ENCODE measurements at regions not wholly inside any gene's neighbourhood (a gene's known extent, or its start where the extent isn't known, plus 50 kb on each side); places are given as distances from the start of the nearest gene placed in this dataset.

GRCh38 chr20:17833036-17833674, 133.4 kb downstream of the BANF2 start:
- no peak for DNase-seq (ENCODE audit: low spot score in 2 of 2)
- no peak for ATAC-seq (replicated peaks; ENCODE audit: extremely low read depth, poor library complexity, severe bottlenecking)
- no peak overlapping the region for H3K27ac Mint-ChIP-seq (ENCODE audit: low read depth)
- H3K36me3 Mint-ChIP-seq (ENCODE audit: insufficient read depth) = no peaks in the 10 kb centered on the region
- H3K4me1 Mint-ChIP-seq = no peaks in the 10 kb centered on the region
- no peaks in the 10 kb centered on the region for H3K27me3 Mint-ChIP-seq
- H3K9me3 Mint-ChIP-seq = no peaks in the 10 kb centered on the region
- no peak overlapping the region for H3K4me3 Mint-ChIP-seq

- no peak overlapping the region for H3K4me3 Mint-ChIP-seq
- H3K36me3 Mint-ChIP-seq (ENCODE audit: insufficient read depth) = no peaks in the 10 kb centered on the region
- no peak for DNase-seq (ENCODE audit: low spot score in 2 of 2)
- H3K27me3 Mint-ChIP-seq = no peaks in the 10 kb centered on the region
- H3K9me3 Mint-ChIP-seq = no peaks in the 10 kb centered on the region
- ATAC-seq (replicated peaks; ENCODE audit: extremely low read depth, poor library complexity, severe bottlenecking) = no peak
- H3K4me1 Mint-ChIP-seq = no peaks in the 10 kb centered on the region
- no peak overlapping the region for H3K27ac Mint-ChIP-seq (ENCODE audit: low read depth)
These were observed 132.6 kb downstream of the BANF2 start for GRCh38 chr20:17832236-17832915.

GRCh38 chr20:17828598-17829144, 128.9 kb downstream of the BANF2 start:
- Mint-ChIP-seq H3K27me3 (no peaks in the 10 kb centered on the region), H3K9me3 (no peaks in the 10 kb centered on the region), H3K4me1 (no peaks in the 10 kb centered on the region), H3K4me3 (no peak overlapping the region), H3K36me3 (ENCODE audit: insufficient read depth) (no peaks in the 10 kb centered on the region), H3K27ac (ENCODE audit: low read depth) (no peak overlapping the region)
- DNase-seq (ENCODE audit: low spot score in 2 of 2) (no peak), ATAC-seq (replicated peaks; ENCODE audit: extremely low read depth, poor library complexity, severe bottlenecking) (no peak)

DNA sequence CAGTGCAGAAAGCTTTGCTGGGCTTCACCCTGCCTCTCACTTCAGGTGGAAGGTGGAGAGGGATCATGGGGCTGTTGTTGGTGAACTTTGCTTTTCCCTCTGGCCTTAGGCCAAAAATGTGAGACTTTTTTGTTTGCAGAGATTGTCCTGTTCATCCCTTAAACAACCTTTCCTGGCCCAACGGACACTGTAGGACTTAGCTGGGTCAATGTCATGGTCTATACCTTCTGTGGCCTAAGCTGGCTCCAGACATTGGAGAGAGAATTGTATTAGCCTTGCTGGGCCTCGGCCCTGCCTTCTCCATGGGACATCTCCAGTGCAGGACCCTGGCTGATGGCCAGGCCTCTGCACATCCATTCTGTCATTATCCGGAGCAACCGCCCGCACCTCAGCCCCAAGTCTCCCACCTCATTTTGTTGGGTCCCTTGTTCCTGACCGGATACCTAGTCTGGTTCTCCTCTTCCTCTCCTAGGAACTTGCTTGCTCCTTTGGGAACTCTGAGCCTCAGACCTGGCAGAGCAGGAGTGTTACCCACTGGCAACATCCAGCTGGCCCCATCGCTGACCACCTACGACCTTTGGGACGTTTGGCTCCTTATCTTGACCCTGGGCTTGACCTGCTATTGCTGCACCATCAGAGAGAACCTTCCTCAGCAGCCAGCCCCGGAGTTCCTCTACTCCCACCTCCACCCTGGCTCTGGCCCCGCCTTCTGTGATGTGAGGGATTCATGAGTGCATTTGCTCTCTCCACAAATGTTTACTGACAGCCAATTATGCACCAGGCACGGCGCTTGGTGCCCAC, 128.2 kb downstream of the BANF2 start:
- Mint-ChIP-seq H3K4me1 (no peaks in the 10 kb centered on the region), H3K27ac (ENCODE audit: low read depth) (no peak overlapping the region), H3K4me3 (no peak overlapping the region), H3K36me3 (ENCODE audit: insufficient read depth) (no peaks in the 10 kb centered on the region), H3K27me3 (no peaks in the 10 kb centered on the region), H3K9me3 (no peaks in the 10 kb centered on the region)
- DNase-seq (ENCODE audit: low spot score in 2 of 2) = no peak
- no peak for ATAC-seq (replicated peaks; ENCODE audit: extremely low read depth, poor library complexity, severe bottlenecking)

- Mint-ChIP-seq H3K36me3 (ENCODE audit: insufficient read depth) (no peaks in the 10 kb centered on the region), H3K4me1 (no peaks in the 10 kb centered on the region), H3K9me3 (no peaks in the 10 kb centered on the region), H3K27ac (ENCODE audit: low read depth) (no peak overlapping the region), H3K4me3 (no peak overlapping the region), H3K27me3 (no peaks in the 10 kb centered on the region)
- no peak for ATAC-seq (replicated peaks; ENCODE audit: extremely low read depth, poor library complexity, severe bottlenecking)
- no peak for DNase-seq (ENCODE audit: low spot score in 2 of 2)
These were observed 127.3 kb downstream of the BANF2 start for GRCh38 chr20:17827079-17827478.

DNA sequence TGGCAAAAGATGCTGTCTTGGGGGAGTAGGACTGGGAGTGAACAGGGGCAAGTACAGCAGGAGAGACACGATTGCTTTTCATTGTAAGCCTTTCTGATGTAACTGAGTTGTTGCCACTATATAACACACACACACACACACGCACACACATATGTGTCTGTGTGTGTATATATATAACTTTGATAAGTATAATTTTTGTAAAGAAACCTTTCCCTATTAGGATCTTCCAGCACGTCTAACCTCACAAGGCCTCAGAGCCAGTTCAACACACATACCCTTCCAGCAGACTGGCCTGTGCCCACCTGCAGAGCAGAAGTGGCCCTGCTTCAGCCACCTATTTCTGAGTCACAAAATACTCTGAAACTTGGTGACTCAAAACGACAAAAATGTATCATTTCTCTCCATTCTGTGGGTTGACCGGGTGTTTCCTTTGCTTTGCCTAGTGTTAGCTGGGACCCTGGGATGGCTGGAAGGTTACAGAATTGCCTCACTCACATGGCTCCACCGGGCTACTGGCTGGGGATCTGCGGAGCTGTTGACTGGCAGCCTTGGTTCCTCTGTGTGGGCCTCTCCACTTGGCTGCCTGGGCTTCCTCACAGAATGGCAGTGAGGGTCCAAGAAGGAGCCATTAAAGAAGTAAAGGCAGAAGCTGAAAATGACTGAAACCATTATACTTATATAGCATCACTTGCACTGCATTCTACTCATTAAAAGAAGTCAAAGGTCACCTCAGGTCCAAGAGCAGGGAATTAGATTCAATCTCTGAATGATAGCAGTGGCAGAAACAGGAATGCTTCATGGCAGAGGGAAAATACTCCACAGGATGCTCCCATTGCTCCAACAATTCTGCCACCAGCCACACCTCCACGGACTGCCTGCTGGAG, 126.4 kb downstream of the BANF2 start:
- Mint-ChIP-seq H3K4me3 (no peak overlapping the region), H3K4me1 (no peaks in the 10 kb centered on the region), H3K36me3 (ENCODE audit: insufficient read depth) (no peaks in the 10 kb centered on the region), H3K27me3 (no peaks in the 10 kb centered on the region), H3K9me3 (no peaks in the 10 kb centered on the region), H3K27ac (ENCODE audit: low read depth) (no peak overlapping the region)
- DNase-seq (ENCODE audit: low spot score in 2 of 2) (no peak), ATAC-seq (replicated peaks; ENCODE audit: extremely low read depth, poor library complexity, severe bottlenecking) (no peak)

DNA sequence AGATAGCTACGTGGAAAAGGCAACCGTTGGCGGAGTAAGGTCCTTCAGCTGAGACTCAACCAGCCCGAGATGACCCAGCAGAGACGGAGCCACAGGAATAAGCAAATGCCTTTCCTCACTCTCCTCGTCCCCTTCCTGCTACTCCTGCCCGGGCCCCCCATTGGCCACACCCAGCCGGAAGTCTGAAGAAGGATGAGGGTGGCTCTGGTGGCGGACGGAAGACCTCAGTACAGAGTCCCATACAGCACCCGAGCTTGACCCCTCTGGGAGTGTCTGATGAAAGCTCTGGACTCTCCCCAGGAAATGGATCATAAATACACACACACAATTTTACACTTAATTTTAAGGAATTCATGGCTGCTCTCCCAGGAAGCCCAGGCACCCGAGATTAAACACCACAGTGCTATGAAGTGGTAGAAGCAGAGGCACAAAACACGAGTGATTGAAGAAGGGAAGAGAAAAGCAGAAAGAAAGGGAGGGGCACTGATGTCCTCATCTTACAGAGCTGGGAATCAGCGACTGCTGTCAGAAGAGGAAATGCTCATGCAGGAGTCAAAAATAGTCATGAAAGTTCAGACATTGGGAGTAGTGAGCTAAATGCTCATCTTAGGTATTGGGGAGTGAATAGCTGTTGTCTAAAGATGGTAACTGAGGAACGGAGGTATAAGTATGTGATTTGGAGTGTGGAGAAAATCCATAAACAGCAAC, 125.6 kb downstream of the BANF2 start:
- no peak overlapping the region for H3K27ac Mint-ChIP-seq (ENCODE audit: low read depth)
- H3K36me3 Mint-ChIP-seq (ENCODE audit: insufficient read depth) = no peaks in the 10 kb centered on the region
- no peaks in the 10 kb centered on the region for H3K4me1 Mint-ChIP-seq
- no peaks in the 10 kb centered on the region for H3K9me3 Mint-ChIP-seq
- ATAC-seq (replicated peaks; ENCODE audit: extremely low read depth, poor library complexity, severe bottlenecking) (no peak), DNase-seq (ENCODE audit: low spot score in 2 of 2) (no peak)
- H3K4me3 Mint-ChIP-seq = no peak overlapping the region
- H3K27me3 Mint-ChIP-seq = no peaks in the 10 kb centered on the region

DNA sequence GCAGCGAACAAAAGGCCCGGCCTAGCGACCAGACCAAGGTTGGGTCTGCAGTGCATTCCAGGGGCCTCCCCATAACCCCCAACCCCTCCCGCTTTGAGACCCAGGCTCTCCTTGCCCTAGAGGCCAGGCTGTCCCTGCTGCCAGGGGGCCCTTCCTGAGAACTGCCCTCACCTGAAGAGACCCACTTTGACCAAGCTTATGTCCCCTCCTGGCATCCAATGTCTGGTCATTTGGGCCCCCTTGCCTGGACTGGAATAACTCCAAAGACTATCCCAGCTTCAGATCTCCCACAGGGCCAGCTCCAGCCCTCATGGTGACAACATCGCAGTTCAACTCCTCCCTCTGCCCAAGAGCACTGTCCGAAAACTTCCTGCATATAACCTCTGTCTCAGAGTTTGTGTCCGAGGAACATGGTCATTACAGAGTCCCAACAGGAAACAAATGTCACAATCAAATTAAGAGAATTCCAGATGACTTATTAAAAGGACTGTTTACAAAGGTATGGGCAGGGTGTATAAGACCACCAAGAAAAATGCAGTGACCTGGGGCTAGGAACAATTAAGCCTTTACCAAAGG, 125.0 kb downstream of the BANF2 start:
- no peak for ATAC-seq (replicated peaks; ENCODE audit: extremely low read depth, poor library complexity, severe bottlenecking)
- H3K27me3 Mint-ChIP-seq = no peaks in the 10 kb centered on the region
- DNase-seq (ENCODE audit: low spot score in 2 of 2) = no peak
- H3K36me3 Mint-ChIP-seq (ENCODE audit: insufficient read depth) = no peaks in the 10 kb centered on the region
- H3K27ac Mint-ChIP-seq (ENCODE audit: low read depth) = no peak overlapping the region
- H3K4me3 Mint-ChIP-seq = no peak overlapping the region
- H3K4me1 Mint-ChIP-seq = no peaks in the 10 kb centered on the region
- no peaks in the 10 kb centered on the region for H3K9me3 Mint-ChIP-seq

DNA sequence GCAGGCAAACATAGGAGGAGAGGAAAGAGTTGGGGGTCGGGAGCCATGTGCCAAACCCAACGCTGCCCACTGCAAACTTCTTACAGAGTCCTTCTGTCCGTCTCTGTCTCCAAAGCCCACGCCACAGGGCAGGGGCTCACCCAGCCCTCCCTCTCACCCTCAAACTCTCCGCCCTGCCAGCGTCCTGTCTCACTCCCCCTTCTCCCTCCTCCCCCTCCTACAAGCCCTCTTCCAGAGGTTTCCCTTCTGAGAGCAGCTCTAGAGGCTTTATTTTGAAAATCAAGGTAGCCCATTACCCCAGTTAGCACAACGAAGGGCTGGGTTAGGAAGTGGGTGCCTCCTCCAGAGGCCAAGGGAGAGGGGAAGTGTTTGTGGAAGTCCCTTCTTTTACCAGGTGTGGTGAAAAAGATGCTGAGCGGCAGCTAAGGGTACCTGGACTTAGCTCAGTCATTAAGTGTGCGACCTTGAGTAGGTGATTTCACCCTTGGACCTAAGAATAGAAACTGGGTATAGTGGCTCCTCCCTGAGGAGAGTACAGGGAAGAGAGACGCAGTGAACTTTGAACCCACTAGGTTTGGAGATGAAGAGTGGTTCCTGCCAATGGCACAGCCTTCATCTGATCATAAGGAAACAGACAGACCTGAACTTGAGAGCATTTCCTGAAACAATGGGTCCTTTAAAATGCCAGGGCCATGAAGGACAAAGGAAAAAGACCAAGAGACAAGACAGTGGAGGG, 123.8 kb downstream of the BANF2 start:
- no peak for DNase-seq (ENCODE audit: low spot score in 2 of 2)
- Mint-ChIP-seq H3K4me3 (no peak overlapping the region), H3K9me3 (peaks cover 6% of the 10 kb centered on the region), H3K27ac (ENCODE audit: low read depth) (no peak overlapping the region), H3K36me3 (ENCODE audit: insufficient read depth) (peaks cover 2% of the 10 kb centered on the region), H3K4me1 (no peaks in the 10 kb centered on the region), H3K27me3 (no peaks in the 10 kb centered on the region)
- no peak for ATAC-seq (replicated peaks; ENCODE audit: extremely low read depth, poor library complexity, severe bottlenecking)

DNA sequence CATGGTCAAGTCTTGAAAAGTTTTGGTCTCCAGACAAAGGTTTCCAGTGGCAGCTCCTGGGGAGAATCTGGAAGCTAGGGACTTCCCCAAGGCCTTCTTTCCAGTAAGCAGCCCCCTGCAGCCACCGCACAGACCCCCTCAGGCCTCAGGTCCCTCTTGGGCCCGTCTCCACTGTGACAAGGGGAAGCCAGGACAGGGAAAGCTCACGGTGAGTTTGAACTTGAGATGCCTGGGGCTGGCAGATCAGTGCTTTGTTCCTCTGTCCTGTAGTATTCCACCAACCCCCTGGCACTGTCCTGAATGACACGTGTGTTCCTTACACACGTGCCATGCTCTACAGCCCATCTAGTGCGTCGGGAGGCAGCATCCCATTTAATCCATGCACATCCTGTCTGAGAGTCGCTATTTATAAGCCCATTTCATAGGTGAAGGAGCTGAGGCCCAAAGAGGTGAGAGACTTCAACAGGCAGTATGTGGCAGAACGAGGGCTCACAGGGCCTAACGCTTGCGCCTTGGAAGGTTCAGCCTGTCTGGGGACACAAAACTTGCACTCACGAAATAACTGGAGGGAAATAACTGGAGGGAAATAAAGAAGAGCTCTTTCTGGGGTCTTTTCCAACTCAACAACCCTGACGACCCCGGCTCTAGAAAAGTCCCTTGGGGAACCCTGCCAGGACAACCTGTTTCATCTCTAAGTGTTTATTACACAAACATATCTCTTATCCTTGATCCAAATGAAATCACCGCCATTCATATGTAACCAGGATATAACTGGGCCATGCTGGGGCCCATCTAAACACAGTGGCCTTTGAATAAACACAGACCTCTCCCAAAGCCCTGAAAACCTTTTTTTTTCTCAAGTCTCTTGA, 123.0 kb downstream of the BANF2 start:
- no peak for ATAC-seq (replicated peaks; ENCODE audit: extremely low read depth, poor library complexity, severe bottlenecking)
- Mint-ChIP-seq H3K4me3 (no peak overlapping the region), H3K27me3 (no peaks in the 10 kb centered on the region), H3K36me3 (ENCODE audit: insufficient read depth) (peaks cover 2% of the 10 kb centered on the region), H3K27ac (ENCODE audit: low read depth) (no peak overlapping the region), H3K9me3 (peaks cover 6% of the 10 kb centered on the region), H3K4me1 (no peaks in the 10 kb centered on the region)
- DNase-seq (ENCODE audit: low spot score in 2 of 2) = no peak
